Sciatic nerve (tissue), 2 donors: ENCODE measurements at regions not wholly inside any gene's neighbourhood (a gene's known extent, or its start where the extent isn't known, plus 50 kb on each side); places are given as distances from the start of the nearest gene placed in this dataset.

Source experiments
- ATAC-seq: fragments of 200-7000 bp; cut with Tn5 transposase; one replicate; pipeline ENCODE4 v1.9.1; 2020; ENCODE audit warnings: mild to moderate bottlenecking, moderate library complexity
- DNase-seq: peaks from one replicate; pipeline ENCODE4 v3.0.0-alpha.2; 2020; ENCODE audit warnings: low spot score
- intact Hi-C: fragments of 100-400 bp; cut with DNase I; formaldehyde crosslinking; loops from one replicate; pipeline ENCODE4 v1.14.2; 2022
- donor health status: DM: no; HTN: no; CAD: no.
- donor health status: DM: no; HTN: no; CAD: no.

- DNase-seq (no peak), ATAC-seq (peak; percentile 32)
- intact Hi-C loops: no loop called here
Observed at GRCh38 chr6:156618600-156619205, 158.5 kb upstream of the ARID1B start.

DNA sequence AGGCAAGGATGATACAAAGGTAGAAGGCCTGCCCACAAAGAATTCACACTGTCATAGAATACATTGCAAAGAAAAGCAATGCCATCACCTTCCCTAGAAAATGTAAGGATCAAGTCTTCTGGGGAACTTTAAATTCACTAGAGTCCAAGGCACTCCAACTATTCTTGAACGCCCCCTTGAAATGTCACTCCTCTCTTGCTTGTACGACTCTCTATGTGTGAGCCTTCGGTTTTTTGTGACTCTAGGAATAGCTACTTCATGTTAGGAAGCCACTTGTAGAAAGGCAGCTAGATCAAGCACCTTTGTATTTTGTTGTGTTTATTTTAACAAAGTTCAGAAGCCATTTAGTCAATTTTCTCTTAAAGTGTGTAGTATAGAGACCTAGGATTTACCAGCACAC, 159.2 kb upstream of the ARID1B start:
- ATAC-seq: no peak
- intact Hi-C loops: no loop called here
- DNase-seq: no peak

DNA sequence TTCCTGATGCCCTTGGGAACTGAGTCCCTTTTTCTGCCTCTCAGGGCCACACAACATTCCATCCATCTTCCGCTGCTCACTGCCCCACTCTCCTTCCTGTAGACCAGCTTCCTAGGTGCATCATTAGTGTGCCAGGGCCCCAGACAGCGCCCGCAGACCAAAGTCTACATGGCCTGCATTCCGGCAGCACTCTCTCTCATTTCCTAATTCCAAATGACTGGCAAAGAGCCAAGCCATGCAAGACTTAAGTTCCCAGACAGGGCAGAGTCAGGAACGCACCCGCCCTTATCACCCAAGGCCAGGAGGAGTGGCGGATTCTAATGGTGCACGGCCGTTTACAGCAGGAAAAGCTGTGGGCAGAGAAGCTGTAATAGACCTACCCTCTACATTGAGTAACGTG, 159.8 kb upstream of the ARID1B start:
- peak; percentile 77 for ATAC-seq
- intact Hi-C loops: no loop called here
- no peak for DNase-seq

- intact Hi-C loops: no loop called here
- no peak for DNase-seq
- no peak for ATAC-seq
Observed at GRCh38 chr6:156616495-156616894, 160.7 kb upstream of the ARID1B start.

- ATAC-seq (no peak), DNase-seq (no peak)
- intact Hi-C loops: no loop called here
Observed at GRCh38 chr6:156613996-156614395, 163.2 kb upstream of the ARID1B start.

GRCh38 chr6:156612361-156612760, 164.8 kb upstream of the ARID1B start:
- no peak for ATAC-seq
- no peak for DNase-seq
- intact Hi-C loops: no loop called here

- intact Hi-C loops: no loop called here
- DNase-seq (no peak), ATAC-seq (no peak)
Observed at GRCh38 chr6:156602066-156602385, 175.2 kb upstream of the ARID1B start.

DNA sequence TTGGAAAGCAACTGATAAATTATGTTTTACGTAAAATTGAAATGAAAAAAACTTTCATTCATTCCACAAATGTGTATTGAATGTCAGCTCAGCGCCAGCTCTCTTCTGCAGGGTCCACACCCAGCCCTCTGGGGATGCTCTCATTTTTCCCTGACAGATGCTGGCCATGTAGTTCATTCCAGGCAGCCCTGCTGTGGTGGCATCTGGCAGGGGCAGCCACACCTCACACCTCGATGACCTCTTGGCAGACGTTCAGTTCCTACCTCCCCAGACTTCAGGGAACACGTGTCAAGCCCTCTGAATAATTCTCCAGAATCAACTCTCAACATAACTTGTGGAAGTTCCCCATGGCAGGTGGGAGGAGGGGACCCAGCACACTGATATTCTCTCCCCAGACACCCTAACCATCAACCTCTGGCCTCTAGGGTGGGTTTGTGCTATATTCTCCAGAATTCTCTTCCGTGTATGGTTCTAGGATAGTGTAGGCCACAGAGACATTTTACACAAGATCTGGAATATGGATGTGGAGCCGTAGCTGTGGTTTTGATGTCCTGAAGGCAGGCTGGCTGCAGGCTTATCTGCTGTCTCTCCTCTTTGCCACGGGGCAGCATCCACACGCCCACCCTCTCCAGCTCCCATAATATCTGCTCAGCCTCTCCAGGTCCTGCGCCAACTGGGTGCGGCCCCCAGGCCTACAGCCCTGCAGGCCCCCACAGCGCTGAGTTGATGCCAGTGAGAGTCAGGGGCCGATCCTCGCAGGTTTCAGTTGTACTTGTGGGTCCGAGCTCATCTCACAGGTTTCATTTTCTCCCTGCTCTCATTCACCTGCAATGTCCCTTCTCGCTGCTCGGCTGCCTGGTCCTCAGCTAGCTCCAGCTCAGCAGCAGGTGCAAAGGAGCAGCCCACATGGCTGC, 175.8 kb upstream of the ARID1B start:
- no peak for DNase-seq
- no peak for ATAC-seq
- intact Hi-C loops: no loop called here

DNA sequence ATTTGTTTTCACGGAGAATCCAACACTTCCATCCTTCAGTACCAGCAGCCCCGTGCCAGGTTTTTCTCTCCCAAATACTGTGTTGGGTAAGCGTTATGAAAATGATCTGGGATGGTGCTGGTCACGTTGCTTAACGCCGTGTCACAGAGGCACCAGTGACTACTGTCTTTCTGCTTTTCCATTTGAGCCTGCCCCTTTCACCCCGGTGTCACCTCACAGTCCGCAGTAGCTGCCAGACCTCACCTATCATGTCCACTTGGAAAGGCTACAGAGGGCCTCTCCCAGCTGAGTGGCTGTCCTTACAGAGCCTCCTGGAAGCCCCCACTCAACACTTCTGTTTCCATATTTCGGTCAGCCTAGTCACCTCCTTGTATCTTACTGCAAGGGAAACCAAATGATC, 176.5 kb upstream of the ARID1B start:
- DNase-seq (no peak), ATAC-seq (peak; percentile 38)
- intact Hi-C loops: no loop called here

DNA sequence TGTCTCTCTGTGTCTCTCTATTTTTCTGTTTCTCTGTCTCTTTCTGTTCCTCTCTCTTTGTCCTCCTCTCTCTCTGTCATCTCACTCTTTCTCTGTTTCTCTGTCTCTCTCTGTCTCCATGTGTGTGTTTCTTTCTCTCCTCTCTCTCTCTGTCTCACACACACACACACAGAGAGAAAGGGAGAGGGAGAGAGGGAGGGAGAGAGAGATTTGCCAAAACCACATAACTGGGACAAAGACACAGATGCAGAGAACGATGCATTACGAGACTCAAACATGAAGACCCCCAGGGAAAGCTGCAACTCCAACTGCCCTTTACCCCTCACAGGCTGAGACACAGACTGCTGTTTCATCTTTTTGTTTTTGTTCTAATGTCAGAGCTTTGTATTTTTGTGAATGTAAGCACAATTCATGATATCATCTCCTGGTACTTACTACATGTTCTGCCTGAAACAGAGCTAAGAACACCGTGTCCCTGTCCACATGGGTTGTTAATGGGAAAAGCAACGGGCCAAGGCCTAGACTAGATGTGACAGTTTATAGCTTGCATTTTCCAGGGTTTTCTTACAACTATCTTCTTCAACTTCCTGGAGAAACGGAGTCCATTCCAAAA, 177.1 kb upstream of the ARID1B start:
- ATAC-seq: peak; percentile 93
- no peak for DNase-seq
- intact Hi-C loops: no loop called here

DNA sequence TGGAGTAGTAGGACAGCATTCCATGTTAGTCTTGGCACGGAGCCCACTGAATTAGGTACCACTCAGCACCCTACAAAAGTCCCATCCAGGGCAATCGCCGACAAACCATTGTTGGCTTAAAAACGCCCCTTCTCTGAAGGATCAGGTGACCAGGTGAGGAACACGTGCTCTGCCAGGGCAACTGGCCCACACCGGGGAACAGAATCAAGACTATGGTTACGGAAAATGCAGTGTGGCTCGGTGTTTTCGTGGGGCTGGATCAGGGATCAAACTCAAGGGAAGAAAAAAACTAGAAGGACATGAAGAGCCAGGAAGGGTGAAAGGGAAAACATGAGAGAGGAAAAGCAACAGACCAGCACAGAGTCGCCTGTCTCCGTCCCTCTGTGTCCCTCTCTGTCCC, 177.8 kb upstream of the ARID1B start:
- DNase-seq: no peak
- intact Hi-C loops: no loop called here
- peak; percentile 73 for ATAC-seq

DNA sequence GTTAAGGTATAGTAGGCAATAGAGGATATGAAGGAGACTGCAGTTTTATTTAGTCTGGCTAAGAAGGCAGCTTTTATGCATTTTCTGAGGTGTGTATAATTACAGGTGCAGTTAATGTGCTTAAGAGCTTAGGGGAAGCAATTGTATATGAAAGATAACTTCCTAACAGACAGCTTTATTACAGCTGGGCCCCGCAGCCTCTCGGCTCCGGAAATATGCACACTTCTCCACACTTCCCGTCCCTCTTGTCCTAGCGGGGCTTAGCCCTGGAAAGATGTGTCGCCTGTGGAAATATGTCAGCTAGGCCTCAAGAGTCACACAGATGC, 178.4 kb upstream of the ARID1B start:
- intact Hi-C loops: no loop called here
- DNase-seq (no peak), ATAC-seq (no peak)

DNA sequence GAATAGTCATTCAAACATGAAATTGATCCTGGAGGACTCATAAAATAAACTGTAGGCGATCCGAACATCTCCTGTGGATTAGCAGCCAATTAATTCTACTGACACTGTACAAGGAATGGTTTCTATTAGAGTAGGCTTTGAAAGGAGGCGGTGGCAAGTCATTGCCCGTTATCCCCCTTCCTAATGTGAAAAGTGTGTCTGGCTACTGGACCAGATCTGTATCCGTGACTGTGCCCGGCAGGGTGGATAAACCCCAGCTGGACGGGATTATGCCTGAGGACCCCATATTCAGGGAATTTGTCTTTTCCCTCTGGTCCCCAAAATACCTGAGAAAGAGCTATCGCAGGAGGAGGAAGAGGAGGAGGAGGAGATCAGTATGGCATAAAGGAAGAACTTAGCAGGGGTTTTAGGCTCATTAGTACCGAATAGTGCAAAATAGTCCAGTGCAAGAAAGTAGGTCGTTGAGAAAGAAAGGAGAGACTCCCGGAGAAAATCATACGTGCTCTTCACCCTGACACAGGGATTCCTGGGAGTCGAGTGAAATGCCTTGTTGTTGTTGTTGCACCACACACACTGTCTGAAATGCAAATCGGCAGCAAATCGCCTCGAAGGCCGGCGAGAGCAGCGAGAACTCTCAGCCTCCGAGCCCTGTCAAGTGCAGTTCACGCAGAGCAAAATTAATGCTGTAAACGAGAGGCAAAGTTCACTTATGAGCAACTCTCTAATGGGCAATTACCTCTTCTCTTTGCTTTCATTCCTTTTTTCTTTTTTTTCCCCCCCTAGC, 178.9 kb upstream of the ARID1B start:
- intact Hi-C loops: no loop called here
- ATAC-seq (no peak), DNase-seq (no peak)

- no peak for ATAC-seq
- intact Hi-C loops: no loop called here
- DNase-seq: no peak
Observed at GRCh38 chr6:156597095-156597494, 180.1 kb upstream of the ARID1B start.

DNA sequence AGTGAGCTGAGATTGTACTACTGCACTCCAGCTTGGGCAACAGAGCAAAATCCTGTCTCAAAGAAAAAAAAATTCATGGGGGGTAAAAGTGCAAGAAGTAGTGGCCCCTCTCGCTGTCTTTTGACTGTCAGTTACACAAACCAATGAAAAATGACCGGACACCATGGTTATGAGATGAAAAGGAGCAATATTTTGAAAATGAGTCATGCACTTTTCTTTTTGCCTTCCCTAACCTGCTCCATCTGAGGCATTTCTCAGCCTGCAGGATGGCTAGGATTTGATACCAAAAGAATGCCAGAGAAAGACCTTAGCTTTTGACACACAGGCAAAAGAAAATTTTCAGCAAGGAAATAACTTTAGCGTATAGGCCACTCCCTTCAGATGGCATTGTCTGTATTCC, 181.7 kb upstream of the ARID1B start:
- intact Hi-C loops: no loop called here
- no peak for DNase-seq
- ATAC-seq: no peak

DNA sequence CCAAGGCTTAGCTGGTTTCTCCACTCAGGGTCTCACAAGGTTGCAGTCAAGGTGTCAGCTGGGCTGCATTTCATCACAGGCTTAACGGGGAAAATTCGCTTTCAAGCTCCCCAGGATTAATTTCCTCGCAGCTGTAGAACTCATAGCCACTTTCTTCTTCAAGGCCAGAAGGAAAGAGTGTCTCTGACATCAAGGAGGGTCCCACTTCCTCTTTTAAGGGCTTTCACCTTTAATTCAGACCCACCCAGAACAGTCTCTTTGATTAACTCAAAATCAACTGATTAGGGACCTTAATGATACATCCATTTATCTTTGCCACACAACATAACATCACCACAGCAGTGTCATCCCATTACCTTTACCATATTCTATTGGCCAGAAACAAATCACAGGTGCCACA, 183.3 kb upstream of the ARID1B start:
- ATAC-seq (no peak), DNase-seq (no peak)
- intact Hi-C loops: no loop called here

DNA sequence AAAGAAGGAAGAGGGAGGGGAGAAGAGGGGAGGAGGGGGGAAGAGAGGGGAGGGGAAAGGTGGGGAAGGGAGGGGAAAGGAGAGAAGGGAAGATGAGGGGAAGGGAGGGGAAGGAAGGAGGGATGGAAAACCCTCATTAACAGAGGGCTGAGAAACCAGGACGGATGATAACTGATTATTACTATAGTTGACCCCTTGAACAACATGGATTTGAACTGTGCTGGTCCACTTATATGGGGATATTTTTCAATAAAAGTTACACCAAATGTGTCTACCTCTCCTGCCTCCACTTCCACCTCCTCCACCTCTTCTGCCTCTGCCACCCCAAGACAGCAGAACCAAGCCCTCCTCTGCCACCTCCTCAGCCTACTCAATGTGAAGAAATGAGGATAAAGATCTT, 184.1 kb upstream of the ARID1B start:
- intact Hi-C loops: no loop called here
- DNase-seq: no peak
- ATAC-seq: no peak

- DNase-seq (no peak), ATAC-seq (no peak)
- intact Hi-C loops: no loop called here
Observed at GRCh38 chr6:156590482-156590881, 186.7 kb upstream of the ARID1B start.

DNA sequence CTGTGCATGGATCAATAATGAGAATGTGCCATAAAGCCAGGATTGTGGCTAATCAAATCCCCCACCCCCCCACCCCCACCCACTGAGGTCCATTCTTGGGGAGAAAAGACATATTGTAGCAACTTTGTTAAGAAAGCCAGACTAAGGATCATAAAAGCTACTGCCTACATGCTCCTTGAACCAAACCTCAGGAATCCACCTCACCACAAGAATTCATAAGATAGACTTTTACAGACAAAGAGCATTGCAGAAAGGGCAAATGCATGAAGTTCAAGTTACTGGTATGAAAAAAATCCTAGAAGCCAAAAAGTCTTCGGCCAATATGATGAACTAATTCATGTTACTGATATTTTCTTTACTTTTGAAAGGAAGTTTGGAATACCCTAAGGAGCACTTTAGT, 187.9 kb upstream of the ARID1B start:
- DNase-seq (no peak), ATAC-seq (no peak)
- intact Hi-C loops: no loop called here

GRCh38 chr6:156587751-156588301, 189.4 kb upstream of the ARID1B start:
- intact Hi-C loops: no loop called here
- DNase-seq: no peak
- ATAC-seq: no peak
